ENCODE measurements at regions not wholly inside any gene's neighbourhood (a gene's known extent, or its start where the extent isn't known, plus 50 kb on each side); places are given as distances from the start of the nearest gene placed in this dataset.
A peak's percentile ranks its signal among the peaks of the same experiment; 100 is the strongest.

- Mint-ChIP-seq H3K9me3 (ENCODE audit: unreplicated experiment) (peaks cover 17% of the 10 kb centered on the region), H3K36me3 (ENCODE audit: insufficient read depth, unreplicated experiment) (no peaks in the 10 kb centered on the region), H3K27me3 (ENCODE audit: insufficient read depth, unreplicated experiment) (no peaks in the 10 kb centered on the region), H3K4me1 (ENCODE audit: insufficient read depth, unreplicated experiment) (no peaks in the 10 kb centered on the region), H3K4me3 (ENCODE audit: unreplicated experiment) (no peak overlapping the region), H3K27ac (ENCODE audit: low read depth, unreplicated experiment) (no peak overlapping the region)
- TF ChIP-seq, protein P1, sequence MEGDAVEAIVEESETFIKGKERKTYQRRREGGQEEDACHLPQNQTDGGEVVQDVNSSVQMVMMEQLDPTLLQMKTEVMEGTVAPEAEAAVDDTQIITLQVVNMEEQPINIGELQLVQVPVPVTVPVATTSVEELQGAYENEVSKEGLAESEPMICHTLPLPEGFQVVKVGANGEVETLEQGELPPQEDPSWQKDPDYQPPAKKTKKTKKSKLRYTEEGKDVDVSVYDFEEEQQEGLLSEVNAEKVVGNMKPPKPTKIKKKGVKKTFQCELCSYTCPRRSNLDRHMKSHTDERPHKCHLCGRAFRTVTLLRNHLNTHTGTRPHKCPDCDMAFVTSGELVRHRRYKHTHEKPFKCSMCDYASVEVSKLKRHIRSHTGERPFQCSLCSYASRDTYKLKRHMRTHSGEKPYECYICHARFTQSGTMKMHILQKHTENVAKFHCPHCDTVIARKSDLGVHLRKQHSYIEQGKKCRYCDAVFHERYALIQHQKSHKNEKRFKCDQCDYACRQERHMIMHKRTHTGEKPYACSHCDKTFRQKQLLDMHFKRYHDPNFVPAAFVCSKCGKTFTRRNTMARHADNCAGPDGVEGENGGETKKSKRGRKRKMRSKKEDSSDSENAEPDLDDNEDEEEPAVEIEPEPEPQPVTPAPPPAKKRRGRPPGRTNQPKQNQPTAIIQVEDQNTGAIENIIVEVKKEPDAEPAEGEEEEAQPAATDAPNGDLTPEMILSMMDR (IDR thresholded peaks at IDR 0.05; ENCODE audit: unreplicated experiment), result no peak
- intact Hi-C loops (cut with micrococcal nuclease), result no loop called here
- POLR2A ChIA-PET, result no interaction called here
- no peak for DNase-seq (ENCODE audit: unreplicated experiment)
- CTCF ChIA-PET, result interaction anchor here (0.7 kb wide), 1 partner anchor 549 kb away, joined by 3 read pairs; no protein-coding TSS in a partner anchor
- BruUV-seq (replicated peaks), result no TSS peak
Measured at GRCh38 chr4:178322524-178323183, 880.4 kb upstream of the AGA start.

- no TSS peak for BruUV-seq (replicated peaks)
- H3K27ac Mint-ChIP-seq (ENCODE audit: low read depth, unreplicated experiment), result no peak overlapping the region
- TF ChIP-seq, protein P1 (IDR thresholded peaks at IDR 0.05; ENCODE audit: unreplicated experiment), result no peak
- ChIA-PET CTCF (no interaction called here), POLR2A (no interaction called here)
- no peak overlapping the region for H3K4me3 Mint-ChIP-seq (ENCODE audit: unreplicated experiment)
- intact Hi-C loops (cut with micrococcal nuclease), result no loop called here
- no peaks in the 10 kb centered on the region for H3K36me3 Mint-ChIP-seq (ENCODE audit: insufficient read depth, unreplicated experiment)
- no peaks in the 10 kb centered on the region for H3K4me1 Mint-ChIP-seq (ENCODE audit: insufficient read depth, unreplicated experiment)
- H3K27me3 Mint-ChIP-seq (ENCODE audit: insufficient read depth, unreplicated experiment), result no peaks in the 10 kb centered on the region
- no peak for DNase-seq (ENCODE audit: unreplicated experiment)
- peaks cover 9% of the 10 kb centered on the region for H3K9me3 Mint-ChIP-seq (ENCODE audit: unreplicated experiment)
Measured at GRCh38 chr4:178329226-178329872, 887.1 kb upstream of the AGA start.

DNA sequence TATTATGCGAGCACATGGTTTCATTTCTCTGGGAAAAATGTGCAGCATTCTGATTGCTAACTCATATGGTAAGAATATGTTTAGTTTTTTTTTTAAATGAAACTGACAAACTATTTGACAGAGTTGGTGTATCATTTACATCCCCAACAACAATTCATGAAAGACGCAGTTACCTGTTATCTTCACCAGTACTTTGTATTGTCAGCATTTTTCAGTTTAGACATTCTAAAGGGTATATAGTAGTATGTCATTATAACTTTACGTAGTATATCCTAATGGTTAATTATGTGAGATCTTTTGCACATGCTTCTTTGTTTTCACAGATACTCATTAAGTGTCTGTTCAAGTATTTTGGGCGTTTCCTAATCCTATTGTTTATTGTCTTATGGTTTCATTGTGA is 891.1 kb upstream of the AGA start:
- Mint-ChIP-seq H3K4me1 (ENCODE audit: insufficient read depth, unreplicated experiment) (no peaks in the 10 kb centered on the region), H3K27me3 (ENCODE audit: insufficient read depth, unreplicated experiment) (no peaks in the 10 kb centered on the region), H3K36me3 (ENCODE audit: insufficient read depth, unreplicated experiment) (no peaks in the 10 kb centered on the region), H3K27ac (ENCODE audit: low read depth, unreplicated experiment) (no peak overlapping the region), H3K9me3 (ENCODE audit: unreplicated experiment) (no peaks in the 10 kb centered on the region), H3K4me3 (ENCODE audit: unreplicated experiment) (no peak overlapping the region)
- DNase-seq (ENCODE audit: unreplicated experiment), result no peak
- BruUV-seq (replicated peaks), result no TSS peak
- intact Hi-C loops (cut with micrococcal nuclease), result no loop called here
- POLR2A ChIA-PET, result no interaction called here
- TF ChIP-seq, protein P1 (IDR thresholded peaks at IDR 0.05; ENCODE audit: unreplicated experiment), result no peak
- CTCF ChIA-PET, result no interaction called here

GRCh38 chr4:178339769-178340168 is 897.5 kb upstream of the AGA start:
- no TSS peak for BruUV-seq (replicated peaks)
- Mint-ChIP-seq H3K9me3 (ENCODE audit: unreplicated experiment) (no peaks in the 10 kb centered on the region), H3K27ac (ENCODE audit: low read depth, unreplicated experiment) (no peak overlapping the region), H3K27me3 (ENCODE audit: insufficient read depth, unreplicated experiment) (no peaks in the 10 kb centered on the region), H3K4me3 (ENCODE audit: unreplicated experiment) (no peak overlapping the region), H3K36me3 (ENCODE audit: insufficient read depth, unreplicated experiment) (no peaks in the 10 kb centered on the region), H3K4me1 (ENCODE audit: insufficient read depth, unreplicated experiment) (no peaks in the 10 kb centered on the region)
- CTCF ChIA-PET, result no interaction called here
- TF ChIP-seq, protein P1 (IDR thresholded peaks at IDR 0.05; ENCODE audit: unreplicated experiment), result no peak
- intact Hi-C loops (cut with micrococcal nuclease), result no loop called here
- POLR2A ChIA-PET, result no interaction called here
- DNase-seq (ENCODE audit: unreplicated experiment), result peak; percentile 28
